ENCODE measurements at regions not wholly inside any gene's neighbourhood (a gene's known extent, or its start where the extent isn't known, plus 50 kb on each side); places are given as distances from the start of the nearest gene placed in this dataset.

DNA sequence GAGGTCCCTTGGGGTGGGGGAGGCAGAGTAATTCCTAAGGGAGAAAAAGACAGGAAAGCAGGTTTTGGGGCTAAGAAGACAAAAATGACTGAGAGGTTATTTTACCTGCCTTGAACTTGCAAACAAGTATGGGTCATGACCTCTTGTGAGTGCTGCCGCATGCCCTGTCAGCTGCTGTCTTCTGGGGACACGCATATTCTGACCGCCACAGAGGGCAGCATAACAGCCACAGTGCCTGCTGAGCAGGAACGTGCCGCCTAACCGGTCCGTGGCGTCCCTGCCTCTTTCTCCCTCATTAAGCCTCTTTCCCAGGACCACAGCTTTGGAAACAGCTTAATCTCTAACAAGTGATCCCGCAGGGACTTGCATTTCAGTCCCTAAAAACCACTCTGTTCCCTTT lies 51.3 kb upstream of the KCNA1 start:
- DNase-seq, result no peak
- ATAC-seq, result no peak

DNA sequence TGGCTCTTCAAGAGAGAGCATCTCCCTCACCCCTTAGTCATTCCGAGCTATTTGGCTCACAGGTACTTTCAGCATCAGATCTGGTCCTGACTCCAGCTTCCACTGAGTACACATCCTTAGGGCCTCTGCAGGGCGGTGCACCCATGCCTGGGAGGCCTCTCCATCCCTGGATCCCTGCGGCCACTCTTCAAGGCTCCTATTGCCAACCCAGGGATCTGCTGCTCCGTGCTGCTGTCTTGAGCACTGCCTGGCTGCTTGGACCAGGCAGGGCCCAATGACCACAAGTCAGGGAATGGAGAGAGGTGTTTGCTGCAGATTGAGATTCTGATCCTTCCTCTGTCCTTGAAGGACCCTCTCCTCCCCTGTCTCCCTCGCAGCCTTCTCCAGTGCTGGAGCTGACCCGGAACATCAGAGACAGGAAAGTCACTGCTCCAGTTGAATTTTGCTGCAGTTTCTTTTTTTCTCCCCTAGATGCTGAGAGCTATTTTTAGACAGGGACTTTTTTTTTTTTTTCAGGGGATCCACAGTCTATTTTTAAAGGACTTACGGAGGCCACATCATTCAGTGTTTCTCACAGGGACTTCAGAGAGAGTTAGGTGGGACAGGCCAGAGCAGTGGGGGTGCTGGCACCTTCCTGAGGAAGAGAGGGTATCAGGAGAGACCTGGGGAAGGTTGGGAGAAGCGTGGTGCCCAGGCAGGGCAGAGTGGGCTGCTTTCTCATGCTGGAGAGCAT lies 50.1 kb upstream of the KCNA1 start:
- no peak for ATAC-seq
- no peak for DNase-seq

All from stimulated activated naive CD8-positive, alpha-beta T cell treated with anti-CD3 and anti-CD28 coated beads, Interleukin-15, Interleukin-2, amounts not matched to agents 100 U/mL and 50 U/mL, for 24 hours (primary cell).